IMR-90 (cell line): ENCODE measurements at regions not wholly inside any gene's neighbourhood (a gene's known extent, or its start where the extent isn't known, plus 50 kb on each side); places are given as distances from the start of the nearest gene placed in this dataset.

Experiments used
- ATAC-seq: fragments of 200-7000 bp; cut with Tn5 transposase; 2 replicates; pipeline ENCODE4 v1.9.1; 2020; ENCODE audit warnings: low read depth, mild to moderate bottlenecking, moderate library complexity
- BruUV-seq: library from RNA; stranded (reverse); fragments of 400-500 nt; replicated peaks from 2 replicates; lab custom pipeline; 2021; lab: Mats Ljungman, UMichigan
- CTCF ChIA-PET: fragments of 300-600 bp; formaldehyde crosslinking; extraction: SDS; loops from one replicate; lab custom pipeline; 2021; ENCODE audit warnings: antibody characterized with exemption; lab: Yijun Ruan, JAX
- POLR2A ChIA-PET: fragments of 300-600 bp; sonication (Branson Sonifier 250); formaldehyde crosslinking; loops from one replicate; lab custom pipeline; 2022; ENCODE audit warnings: antibody characterized with exemption; ENCODE audit not compliant: unreplicated experiment; lab: Charles Lee
- DNase-seq: peaks from one replicate; pipeline ENCODE4 v3.0.0; 2013
- H2AFZ ChIP-seq: replicated peaks from 2 replicates; pipeline ENCODE3; 2013; ENCODE audit warnings: low read length, mild to moderate bottlenecking; ENCODE audit not compliant: poor library complexity
- H2AK5ac ChIP-seq: 2 replicates; pipeline ENCODE4 v1.6.1; 2013; ENCODE audit warnings: low read depth, low read length, inconsistent platforms
- H2AK9ac ChIP-seq: replicated peaks from 2 replicates; pipeline ENCODE3; 2013; ENCODE audit warnings: mild to moderate bottlenecking, low read depth, low read length, moderate library complexity; ENCODE audit not compliant: poor library complexity
- H2BK120ac ChIP-seq: 2 replicates; pipeline ENCODE4 v1.6.1; 2013; ENCODE audit warnings: low read depth, low read length, inconsistent platforms
- H2BK15ac ChIP-seq: 3 replicates; pipeline ENCODE4 v1.6.1; 2013; ENCODE audit warnings: low read depth, low read length, inconsistent platforms
- H2BK20ac ChIP-seq: 2 replicates; pipeline ENCODE4 v1.6.1; 2013; ENCODE audit warnings: low read depth, mild to moderate bottlenecking, inconsistent platforms, low read length, moderate library complexity
- H2BK5ac ChIP-seq: 2 replicates; pipeline ENCODE4 v1.6.1; 2013; ENCODE audit warnings: mild to moderate bottlenecking, low read depth, low read length, inconsistent platforms; ENCODE audit not compliant: poor library complexity, severe bottlenecking
- H3K14ac ChIP-seq: replicated peaks from 2 replicates; pipeline ENCODE4 v1.6.1; 2013; ENCODE audit warnings: low read depth, low read length, inconsistent platforms
- H3K18ac ChIP-seq: 2 replicates; pipeline ENCODE4 v1.6.1; 2013; ENCODE audit warnings: low read depth, low read length, control low read depth
- H3K23ac ChIP-seq: 2 replicates; pipeline ENCODE4 v1.6.1; 2013; ENCODE audit warnings: low read depth, low read length, inconsistent platforms
- H3K27ac ChIP-seq: 2 replicates; pipeline ENCODE4 v1.5.1; 2013; ENCODE audit warnings: mild to moderate bottlenecking, control low read depth, low read length; ENCODE audit not compliant: insufficient read depth
- H3K27me3 ChIP-seq: 2 replicates; pipeline ENCODE4 v1.6.1; 2013; ENCODE audit warnings: low read length; ENCODE audit not compliant: control insufficient read depth, insufficient read depth
- H3K36me3 ChIP-seq: 2 replicates; pipeline ENCODE4 v1.6.1; 2013; ENCODE audit warnings: low read length, mixed read lengths; ENCODE audit not compliant: control insufficient read depth, insufficient read depth
- H3K4ac ChIP-seq: 2 replicates; pipeline ENCODE4 v1.6.1; 2013; ENCODE audit warnings: low read depth, low read length, inconsistent platforms
- H3K4me1 ChIP-seq: 2 replicates; pipeline ENCODE4 v1.6.1; 2013; ENCODE audit warnings: low read length, mixed read lengths; ENCODE audit not compliant: control insufficient read depth, insufficient read depth
- H3K4me2 ChIP-seq: 2 replicates; pipeline ENCODE4 v1.6.1; 2013; ENCODE audit warnings: low read depth, mild to moderate bottlenecking, control low read depth, low read length, moderate library complexity
- H3K4me3 ChIP-seq: 2 replicates; pipeline ENCODE4 v1.5.1; 2013; ENCODE audit warnings: low read depth, mild to moderate bottlenecking, control low read depth, low read length, moderate library complexity; ENCODE audit not compliant: insufficient read depth
- H3K56ac ChIP-seq: 2 replicates; pipeline ENCODE4 v1.6.1; 2013; ENCODE audit warnings: low read length, inconsistent platforms; ENCODE audit not compliant: insufficient read depth; ENCODE audit errors: extremely low read depth
- H3K79me1 ChIP-seq, 2 experiments: 2 replicates each; pipeline ENCODE4 v1.6.1; 2013; ENCODE audit warnings: low read length in 2 of 2, inconsistent platforms in 1 of 2, low read depth in 1 of 2
- H3K9ac ChIP-seq: 2 replicates; pipeline ENCODE4 v1.6.1; 2013; ENCODE audit warnings: low read depth, low read length, control low read depth
- H3K9me1 ChIP-seq: 2 replicates; pipeline ENCODE4 v1.6.1; 2013; ENCODE audit warnings: low read length, inconsistent platforms; ENCODE audit not compliant: insufficient read depth
- H3K9me3 ChIP-seq: 2 replicates; pipeline ENCODE4 v1.6.1; 2013; ENCODE audit warnings: low read length; ENCODE audit not compliant: control insufficient read depth, insufficient read depth
- H4K20me1 ChIP-seq: 2 replicates; pipeline ENCODE4 v1.6.1; 2013; ENCODE audit warnings: low read length, inconsistent platforms; ENCODE audit not compliant: insufficient read depth
- H4K5ac ChIP-seq: 2 replicates; pipeline ENCODE4 v1.6.1; 2013; ENCODE audit warnings: mild to moderate bottlenecking, low read depth, low read length, control low read depth
- H4K8ac ChIP-seq, 2 experiments: 2 replicates each; pipeline ENCODE4 v1.6.1; 2013; ENCODE audit warnings: low read depth in 2 of 2, low read length in 2 of 2, control low read depth in 1 of 2, inconsistent platforms in 1 of 2
- H4K91ac ChIP-seq: 2 replicates; pipeline ENCODE4 v1.6.1; 2013; ENCODE audit warnings: low read depth, low read length, inconsistent platforms; ENCODE audit not compliant: insufficient read depth
- CEBPB ChIP-seq: IDR thresholded peaks from 2 replicates; pipeline ENCODE4 v1.6.1; 2012; ENCODE audit warnings: low read depth, low read length, improper control_type of control experiment
- NFE2L2 ChIP-seq: fragments of 150-350 bp; IDR thresholded peaks from 2 replicates; pipeline ENCODE4 v1.6.1; 2016; ENCODE audit warnings: low read depth, mild to moderate bottlenecking, low read length
- POLR2A ChIP-seq: IDR thresholded peaks from 2 replicates; pipeline ENCODE4 v1.6.1; 2012; ENCODE audit warnings: mild to moderate bottlenecking, low read depth, low read length
- RFX5 ChIP-seq: IDR thresholded peaks from 2 replicates; pipeline ENCODE4 v1.8.0; 2012; ENCODE audit warnings: low read depth, mild to moderate bottlenecking, low read length, moderate library complexity
- USF2 ChIP-seq: fragments of 150-350 bp; IDR thresholded peaks from 2 replicates; pipeline ENCODE4 v1.6.1; 2017; ENCODE audit warnings: mild to moderate bottlenecking, antibody characterized with exemption, low read length, low read depth
- WGBS, 2 experiments: methylation state at CpG; one replicate each; pipeline versions ENCODE4 v1.1.5 to v1.1.7; 2013; ENCODE audit warnings: missing lambda C conversion rate in 2 of 2; ENCODE audit not compliant: insufficient read length in 1 of 2; ENCODE audit errors: extremely low coverage in 2 of 2; 5-methylcytosine and 5-hydroxymethylcytosine counted together
- dilution Hi-C: fragments of 300-500 bp; cut with HindIII; formaldehyde crosslinking; loops from one replicate; pipeline ENCODE4 v1.14.3; 2018; ENCODE audit warnings: low sequenced_read_pairs; ENCODE audit not compliant: unreplicated experiment
- in situ Hi-C: fragments of 300-500 bp; cut with MboI; formaldehyde crosslinking; loops from 3 replicates; pipeline ENCODE4 v1.14.3; 2019; ENCODE audit warnings: low sequenced_read_pairs, inconsistent platforms, mixed read lengths
- intact Hi-C: fragments of 100-400 bp; cut with micrococcal nuclease; formaldehyde crosslinking; loops from 2 replicates; pipeline ENCODE4 v1.10.0; 2022

- dilution Hi-C loops (no loop called here), in situ Hi-C loops (no loop called here), intact Hi-C loops (no loop called here)
- Histone ChIP-seq H3K9me1 (peaks cover 5% of the 10 kb centered on the region; the same call in 1 of the 2 replicates), H2AK5ac (no peak overlapping the region), H3K79me1 (no peaks in the 10 kb centered on the region), H2BK15ac (no peak overlapping the region), H4K5ac (no peak overlapping the region), H3K4me1 (peaks cover 7% of the 10 kb centered on the region), H3K9me3 (0 out of 2 replicates have a peak, but pooled peaks cover 4% of the 10 kb centered on the region), H3K4me3 (no peak overlapping the region), H3K36me3 (no peaks in the 10 kb centered on the region), H3K14ac (no peak overlapping the region), H2AFZ (peak overlapping the region; percentile 55), H2BK120ac (no peak overlapping the region), H4K20me1 (no peaks in the 10 kb centered on the region), H3K9ac (no peak overlapping the region), H2BK5ac (no peak overlapping the region), H3K56ac (no peak overlapping the region), H3K4me2 (no peak overlapping the region), H3K27me3 (peaks cover 20% of the 10 kb centered on the region), H3K27ac (no peak overlapping the region), H2BK20ac (no peak overlapping the region), H3K23ac (no peak overlapping the region), H4K91ac (no peak overlapping the region), H2AK9ac (no peak overlapping the region), H3K4ac (no peak overlapping the region), H4K8ac (no peak overlapping the region), H3K18ac (no peak overlapping the region)
- ATAC-seq = no peak
- no peak for DNase-seq
- CTCF ChIA-PET = no interaction called here
- no TSS peak for BruUV-seq
- no peak for TF ChIP-seq POLR2A
- no peak for TF ChIP-seq USF2
- no peak for TF ChIP-seq RFX5
- TF ChIP-seq NFE2L2 = no peak
- no peak for TF ChIP-seq CEBPB
- POLR2A ChIA-PET = no interaction called here
- 56% methylated on average over 4 of the region's 13 CpGs; no CpG with 5 or more reads in 1 of the 2 experiments for WGBS, 2 experiments
Measured at GRCh38 chr15:77550301-77551251, 82.1 kb downstream of the LINGO1 start.
